Anterior cingulate cortex (tissue), 58 donors: ENCODE measurements at regions not wholly inside any gene's neighbourhood (a gene's known extent, or its start where the extent isn't known, plus 50 kb on each side); places are given as distances from the start of the nearest gene placed in this dataset.
"Not testable (repeated sequence)": the region's sequence is repeated elsewhere in the genome, so short reads cannot be mapped to it uniquely, and the experiment has no call there.

Source experiments
- DNase-seq, 58 donors: peaks; one replicate each; lab custom pipeline; 2025; lab: John Stamatoyannopoulos, UW

DNA sequence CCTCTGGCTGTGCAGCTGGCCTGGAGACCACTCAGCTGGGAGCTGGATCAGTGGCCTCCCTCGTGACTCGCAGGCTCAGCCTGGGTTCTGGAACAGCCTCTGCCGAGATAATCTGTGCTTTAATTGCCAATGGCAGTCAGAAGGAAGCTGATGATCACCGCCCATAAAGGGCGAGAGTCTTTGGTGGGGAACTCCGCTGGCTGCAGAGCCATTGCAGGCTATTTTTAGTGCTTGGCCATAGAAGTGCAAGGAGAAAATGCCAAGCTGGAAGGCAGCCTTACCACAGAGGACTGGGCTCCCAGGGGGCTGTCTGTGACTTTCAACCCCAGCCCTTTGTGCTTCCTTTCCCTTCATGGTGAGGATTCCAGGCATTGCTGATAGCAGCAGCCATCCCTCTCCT, 62.2 kb upstream of the TENM4 start:
- DNase-seq: peak in 1 of 58 donors; percentile 13

DNA sequence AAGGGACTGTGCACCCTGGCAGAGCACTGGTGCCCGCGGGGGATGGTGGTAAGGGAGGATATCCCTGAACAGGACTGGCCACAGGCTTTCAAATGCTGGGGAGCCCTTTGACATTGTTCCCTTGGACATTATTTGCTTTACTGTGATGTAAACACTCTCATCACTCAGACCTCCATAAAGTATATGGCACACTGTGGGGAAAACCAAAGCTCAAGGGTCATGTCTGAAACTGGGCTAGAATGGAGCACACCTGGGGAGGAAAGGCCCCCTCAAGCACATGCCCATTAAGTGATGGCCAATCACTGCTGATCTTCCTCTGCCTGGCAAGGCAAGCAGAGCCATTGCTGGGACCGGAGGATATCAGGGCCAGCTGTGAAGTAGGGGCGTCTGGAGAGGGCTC, 60.9 kb upstream of the TENM4 start:
- DNase-seq: no peak

DNA sequence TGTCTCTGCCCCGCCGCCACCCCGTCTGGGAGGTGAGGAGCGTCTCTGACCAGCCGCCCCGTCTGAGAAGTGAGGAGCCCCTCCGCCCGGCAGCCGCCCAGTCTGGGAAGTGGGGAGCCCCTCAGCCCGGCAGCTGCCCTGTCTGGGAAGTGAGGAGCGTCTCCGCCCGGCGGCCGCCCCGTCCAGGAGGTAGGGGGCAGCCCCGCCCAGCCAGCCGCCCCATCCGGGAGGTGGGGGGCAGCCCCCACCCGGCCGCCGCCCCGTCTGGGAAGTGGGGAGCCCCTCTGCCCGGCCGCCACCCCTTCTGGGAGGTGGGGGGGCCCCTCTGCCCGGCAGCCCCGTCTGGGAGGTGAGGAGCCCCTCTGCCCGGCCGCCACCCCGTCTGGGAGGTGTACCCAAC, 59.1 kb upstream of the TENM4 start:
- DNase-seq: not testable (repeated sequence)

DNA sequence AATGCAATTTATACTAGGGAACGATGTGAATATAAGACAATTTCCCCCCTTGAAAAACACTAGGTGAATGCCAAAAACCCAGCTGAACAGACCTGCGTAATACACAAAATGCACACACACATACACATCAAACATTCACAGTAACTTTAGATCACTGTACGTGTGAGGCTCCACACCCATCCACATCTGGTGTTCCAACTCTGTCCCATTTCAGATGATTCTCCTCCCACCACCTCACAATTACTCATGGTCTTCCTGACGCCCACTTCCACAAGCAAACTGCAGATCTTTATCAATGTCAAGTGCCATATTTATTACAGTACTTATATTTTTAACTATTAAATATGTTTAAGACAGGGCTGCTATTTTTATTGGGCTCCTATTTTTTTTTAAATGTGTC, 57.8 kb upstream of the TENM4 start:
- no peak for DNase-seq

DNA sequence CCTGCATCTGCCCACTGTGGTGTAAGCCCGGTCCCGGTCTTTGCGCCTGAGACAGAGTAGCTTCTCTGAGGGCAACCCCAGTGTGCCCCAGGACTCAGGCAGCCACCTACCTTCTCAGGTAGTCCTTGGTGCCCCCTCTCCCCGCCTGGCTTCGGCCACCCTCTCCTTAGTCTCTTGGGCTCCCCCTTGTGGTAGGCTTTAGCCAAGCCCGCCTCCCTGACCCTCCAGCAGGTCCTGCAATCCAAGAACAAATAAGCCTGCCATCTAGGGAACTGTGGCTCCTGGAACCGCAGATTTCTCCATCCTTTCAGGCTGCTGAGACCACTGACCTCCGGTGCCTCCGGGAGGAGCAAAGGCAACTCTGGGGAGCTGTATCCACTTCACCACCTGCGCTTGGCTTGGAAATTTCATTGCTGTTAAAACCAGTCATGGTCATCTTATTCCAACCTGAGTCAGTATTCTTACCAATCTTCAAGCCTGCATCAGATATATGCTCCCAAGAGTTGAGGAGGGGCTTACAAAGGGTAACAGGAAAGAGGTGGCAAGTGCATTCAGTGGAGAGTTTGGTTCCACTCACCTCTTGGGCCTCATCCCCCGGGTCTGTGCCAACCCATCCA, 52.8 kb upstream of the TENM4 start:
- DNase-seq: peak in 46 of 58 donors; percentile 2 to 63 (median 24)

DNA sequence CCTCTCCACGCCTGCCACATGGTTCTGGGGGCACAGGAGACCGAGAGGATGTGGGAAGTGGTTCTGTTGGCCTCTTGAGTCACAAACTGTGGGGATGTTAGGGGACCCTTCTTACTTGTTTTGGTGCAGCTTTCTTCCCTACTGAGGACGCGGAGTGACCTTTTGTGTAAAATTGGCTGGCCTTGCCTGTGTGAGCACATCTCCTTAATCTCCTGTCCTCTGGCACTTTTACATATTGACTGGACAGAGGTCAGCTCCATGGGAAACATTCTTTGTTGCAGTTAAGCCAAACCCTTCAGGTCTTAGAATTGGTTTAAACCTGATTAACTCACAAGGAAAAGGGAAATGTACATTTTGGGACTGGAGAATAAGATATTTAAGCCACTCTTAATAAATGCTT, 51.2 kb upstream of the TENM4 start:
- DNase-seq: no peak
